PC-9 (cell line): ENCODE measurements at regions not wholly inside any gene's neighbourhood (a gene's known extent, or its start where the extent isn't known, plus 50 kb on each side); places are given as distances from the start of the nearest gene placed in this dataset.

Source experiments
- CTCF ChIP-seq: fragments of 200-600 bp; sonication (generic); conservative IDR thresholded peaks from 2 replicates; pipeline ENCODE4 v1.6.1; 2017; ENCODE audit warnings: mixed run types, antibody characterized with exemption, mild to moderate bottlenecking, moderate library complexity
- EZH2 ChIP-seq: fragments of 200-600 bp; sonication (generic); IDR thresholded peaks from 2 replicates; pipeline ENCODE4 v1.8.0; 2017; ENCODE audit warnings: antibody characterized with exemption, low read depth

DNA sequence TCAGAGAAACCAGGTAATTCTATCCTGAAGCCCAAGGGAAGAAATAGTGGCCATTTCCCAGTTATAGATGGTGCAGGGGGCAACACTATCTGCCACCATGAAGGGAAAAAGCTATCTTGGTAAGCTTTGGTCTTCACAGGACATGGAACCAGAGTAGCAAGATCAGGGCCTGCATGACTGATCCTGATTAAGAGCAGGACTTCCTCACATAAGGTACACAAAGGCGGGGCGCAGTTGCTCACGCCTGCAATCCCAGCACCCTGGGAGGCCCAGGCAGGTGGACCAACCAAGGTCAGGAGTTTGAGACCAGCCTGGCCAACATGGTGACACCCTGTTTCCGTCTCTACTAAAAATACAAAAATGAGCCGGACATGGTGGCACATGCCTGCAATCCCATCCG is 148.4 kb upstream of the USP9X start:
- TF ChIP-seq CTCF: no peak
- no peak for TF ChIP-seq EZH2
